RWPE2 (cell line): ENCODE measurements at regions not wholly inside any gene's neighbourhood (a gene's known extent, or its start where the extent isn't known, plus 50 kb on each side); places are given as distances from the start of the nearest gene placed in this dataset.

Experiments
- ATAC-seq: fragments of 200-7000 bp; cut with Tn5 transposase; 3 replicates; pipeline ENCODE4 v1.9.1; 2021; ENCODE audit warnings: low read depth
- DNase-seq: peaks from one replicate; pipeline ENCODE4 v3.0.0-alpha.2; 2020; ENCODE audit warnings: low spot score
- H3K27ac ChIP-seq: fragments of 450-650 bp; 2 replicates; pipeline ENCODE4 v1.5.1; 2017; ENCODE audit warnings: mild to moderate bottlenecking; ENCODE audit not compliant: poor library complexity, severe bottlenecking
- H3K27me3 ChIP-seq: fragments of 250-450 bp; sonication (Bioruptor Pico); 2 replicates; pipeline ENCODE4 v1.5.1; 2021; ENCODE audit warnings: mild to moderate bottlenecking, moderate library complexity; ENCODE audit not compliant: insufficient read depth, poor library complexity, severe bottlenecking
- H3K36me3 ChIP-seq: fragments of 250-450 bp; sonication (Bioruptor Pico); 2 replicates; pipeline ENCODE4 v1.5.1; 2020; ENCODE audit warnings: low read depth, mild to moderate bottlenecking, moderate library complexity
- H3K4me1 ChIP-seq: fragments of 250-450 bp; sonication (Bioruptor Pico); 2 replicates; pipeline ENCODE4 v1.5.1; 2021; ENCODE audit warnings: mild to moderate bottlenecking, moderate library complexity; ENCODE audit not compliant: insufficient read depth, poor library complexity, severe bottlenecking
- H3K4me3 ChIP-seq: fragments of 250-450 bp; sonication (Bioruptor Pico); 2 replicates; pipeline ENCODE4 v1.5.1; 2021; ENCODE audit warnings: mild to moderate bottlenecking, moderate library complexity; ENCODE audit not compliant: severe bottlenecking
- H3K9me3 ChIP-seq: fragments of 250-450 bp; sonication (Bioruptor Pico); 2 replicates; pipeline ENCODE4 v1.5.1; 2021; ENCODE audit warnings: mild to moderate bottlenecking, moderate library complexity; ENCODE audit not compliant: severe bottlenecking
- CTCF ChIP-seq: fragments of 450-650 bp; IDR thresholded peaks from one replicate; pipeline ENCODE4 v1.5.1; 2017; ENCODE audit warnings: mild to moderate bottlenecking, moderate library complexity; ENCODE audit not compliant: poor library complexity, severe bottlenecking

DNA sequence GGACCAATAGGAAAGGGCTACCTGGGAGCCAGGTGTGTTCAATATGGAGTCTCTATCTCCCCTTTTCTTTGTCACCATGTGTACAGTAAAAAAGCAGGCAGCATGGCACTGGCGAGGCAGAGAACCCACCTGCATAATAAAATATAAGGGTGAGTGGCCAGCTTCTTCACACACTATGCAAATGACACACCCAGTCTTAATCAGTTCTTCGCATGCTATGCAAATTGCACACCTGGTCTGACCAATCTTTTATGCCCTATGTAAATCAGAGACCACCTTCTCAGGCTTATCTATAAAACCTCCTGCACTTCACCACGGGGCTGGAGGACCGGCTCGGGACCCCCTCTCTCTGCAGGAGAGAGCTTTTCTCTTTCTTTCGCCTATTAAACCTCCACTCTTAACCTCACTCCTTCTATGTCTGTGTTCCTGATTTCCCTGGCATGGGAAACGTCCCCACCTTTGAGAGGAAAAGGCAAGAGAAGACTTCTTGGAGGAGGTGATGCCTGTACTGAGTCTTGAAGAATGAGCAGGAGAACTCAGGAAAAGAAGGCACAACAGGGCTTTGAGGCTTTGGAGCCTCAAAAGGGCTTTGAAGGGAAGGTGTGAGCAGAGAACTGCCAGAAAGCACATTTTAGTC, 502.1 kb downstream of the GRIN2A start:
- Histone ChIP-seq H3K27ac (no peak overlapping the region), H3K27me3 (no peaks in the 10 kb centered on the region), H3K4me3 (no peak overlapping the region), H3K36me3 (no peaks in the 10 kb centered on the region), H3K4me1 (no peaks in the 10 kb centered on the region), H3K9me3 (no peaks in the 10 kb centered on the region)
- no peak for TF ChIP-seq CTCF
- DNase-seq: no peak
- ATAC-seq: no peak

DNA sequence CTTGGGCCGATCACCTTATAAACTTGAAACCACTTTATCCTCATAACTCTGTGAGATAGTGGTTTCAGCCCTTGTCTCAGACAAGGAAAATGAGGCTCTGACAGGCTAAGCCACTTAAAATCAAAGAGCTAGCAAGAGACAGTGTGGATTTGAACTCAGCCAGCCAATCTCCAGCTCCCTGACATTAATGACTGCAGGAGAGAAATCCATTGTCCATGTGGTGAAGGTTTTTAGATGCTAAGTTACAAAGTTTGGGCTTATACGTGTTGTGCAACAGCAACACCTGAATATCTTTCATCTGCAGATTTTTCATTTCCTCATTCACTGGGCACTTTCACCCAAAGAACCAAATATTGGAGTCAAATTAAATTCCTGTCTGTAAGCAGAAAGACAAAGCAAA, 501.3 kb downstream of the GRIN2A start:
- no peak for DNase-seq
- no peak overlapping the region for H3K4me3 ChIP-seq
- no peaks in the 10 kb centered on the region for H3K9me3 ChIP-seq
- H3K4me1 ChIP-seq: no peaks in the 10 kb centered on the region
- TF ChIP-seq CTCF: no peak
- no peak for ATAC-seq
- no peak overlapping the region for H3K27ac ChIP-seq
- H3K36me3 ChIP-seq: no peaks in the 10 kb centered on the region
- no peaks in the 10 kb centered on the region for H3K27me3 ChIP-seq

DNA sequence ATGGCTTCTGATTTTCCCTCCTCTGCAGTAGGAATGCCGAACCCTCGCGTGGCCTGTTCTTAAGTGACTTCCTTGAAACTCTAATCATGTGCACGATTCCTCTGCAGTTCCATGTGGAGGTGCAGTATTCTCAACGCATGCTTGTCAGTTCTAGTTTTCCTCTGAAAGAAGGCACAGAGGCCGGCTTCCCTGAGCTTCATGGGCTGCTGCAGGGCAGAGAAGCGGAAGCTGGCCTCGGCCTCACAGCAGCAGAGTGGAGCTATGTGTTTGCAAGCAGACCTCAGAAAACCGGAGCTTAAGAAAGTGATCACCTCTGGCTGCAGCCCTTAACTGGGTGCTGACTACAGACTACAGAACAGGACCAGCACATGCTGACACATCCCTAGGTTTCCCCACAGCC, 500.7 kb downstream of the GRIN2A start:
- no peak for DNase-seq
- no peaks in the 10 kb centered on the region for H3K36me3 ChIP-seq
- ATAC-seq: no peak
- H3K4me3 ChIP-seq: no peak overlapping the region
- H3K27me3 ChIP-seq: no peaks in the 10 kb centered on the region
- H3K27ac ChIP-seq: no peak overlapping the region
- no peaks in the 10 kb centered on the region for H3K4me1 ChIP-seq
- no peak for TF ChIP-seq CTCF
- no peaks in the 10 kb centered on the region for H3K9me3 ChIP-seq

GRCh38 chr16:9682320-9682719, 499.9 kb downstream of the GRIN2A start:
- no peaks in the 10 kb centered on the region for H3K4me1 ChIP-seq
- H3K4me3 ChIP-seq: no peak overlapping the region
- DNase-seq (no peak), ATAC-seq (no peak)
- TF ChIP-seq CTCF: no peak
- H3K27me3 ChIP-seq: no peaks in the 10 kb centered on the region
- no peaks in the 10 kb centered on the region for H3K36me3 ChIP-seq
- H3K27ac ChIP-seq: no peak overlapping the region
- no peaks in the 10 kb centered on the region for H3K9me3 ChIP-seq

- Histone ChIP-seq H3K4me1 (no peaks in the 10 kb centered on the region), H3K4me3 (no peak overlapping the region), H3K36me3 (no peaks in the 10 kb centered on the region), H3K27ac (no peak overlapping the region), H3K27me3 (no peaks in the 10 kb centered on the region), H3K9me3 (no peaks in the 10 kb centered on the region)
- TF ChIP-seq CTCF: no peak
- no peak for DNase-seq
- no peak for ATAC-seq
Observed at GRCh38 chr16:9683677-9684076, 498.6 kb downstream of the GRIN2A start.
